ENCODE measurements at regions not wholly inside any gene's neighbourhood (a gene's known extent, or its start where the extent isn't known, plus 50 kb on each side); places are given as distances from the start of the nearest gene placed in this dataset.
A peak's percentile ranks its signal among the peaks of the same experiment; 100 is the strongest.

DNA sequence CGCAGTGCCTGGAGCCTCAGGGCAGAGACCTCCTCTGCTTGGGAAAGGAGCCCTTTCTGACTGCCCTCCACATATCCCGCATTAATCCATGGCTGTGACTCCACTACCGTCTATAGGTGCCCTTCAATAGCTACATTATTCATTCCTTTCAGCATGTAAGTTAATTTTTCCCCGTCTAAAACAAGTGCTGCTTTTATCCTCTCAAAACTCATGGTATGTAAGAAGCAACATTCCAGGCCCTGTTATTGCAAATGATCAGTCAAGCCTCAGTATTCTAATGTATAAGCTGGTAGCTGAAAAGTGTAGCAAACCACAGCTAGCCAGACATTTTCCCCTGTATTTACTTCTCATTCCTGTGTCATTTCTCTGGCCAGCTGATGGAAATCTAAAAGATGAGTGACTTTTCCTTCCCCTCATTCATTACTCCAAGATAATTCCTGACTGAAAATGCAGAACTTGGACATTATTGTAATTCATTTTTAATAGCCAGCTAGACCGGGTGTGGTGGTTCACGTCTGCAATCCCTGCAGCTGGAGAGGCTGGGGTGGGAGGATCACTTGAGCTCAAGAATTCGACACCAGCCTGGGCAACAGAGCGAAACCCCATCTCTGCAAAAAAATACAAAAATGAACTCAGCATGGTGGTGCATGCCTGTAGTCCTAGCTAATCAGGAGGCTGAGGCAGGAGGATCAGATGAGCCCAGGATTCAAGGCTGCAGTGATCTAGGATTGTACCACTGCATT lies 88.5 kb upstream of the SOD1 start:
- no peak overlapping the region for H3K27ac ChIP-seq (ENCODE audit: low read depth, low read length)
- H3K36me3 ChIP-seq (ENCODE audit: insufficient read depth, low read length) = no peaks in the 10 kb centered on the region
- H3K4me1 ChIP-seq (ENCODE audit: control insufficient read depth, insufficient read depth, low read length, unreplicated experiment) = no peaks in the 10 kb centered on the region
- H3K4me3 ChIP-seq (ENCODE audit: low read depth, low read length) = no peak overlapping the region
- peaks cover 5% of the 10 kb centered on the region; the same call in 1 of the 2 replicates for H3K27me3 ChIP-seq (ENCODE audit: insufficient read depth, low read length)
- H3K79me2 ChIP-seq (ENCODE audit: control insufficient read depth, insufficient read depth, low read length, unreplicated experiment) = no peaks in the 10 kb centered on the region
- H2AFZ ChIP-seq (ENCODE audit: low read length, unreplicated experiment) = no peak overlapping the region

DNA sequence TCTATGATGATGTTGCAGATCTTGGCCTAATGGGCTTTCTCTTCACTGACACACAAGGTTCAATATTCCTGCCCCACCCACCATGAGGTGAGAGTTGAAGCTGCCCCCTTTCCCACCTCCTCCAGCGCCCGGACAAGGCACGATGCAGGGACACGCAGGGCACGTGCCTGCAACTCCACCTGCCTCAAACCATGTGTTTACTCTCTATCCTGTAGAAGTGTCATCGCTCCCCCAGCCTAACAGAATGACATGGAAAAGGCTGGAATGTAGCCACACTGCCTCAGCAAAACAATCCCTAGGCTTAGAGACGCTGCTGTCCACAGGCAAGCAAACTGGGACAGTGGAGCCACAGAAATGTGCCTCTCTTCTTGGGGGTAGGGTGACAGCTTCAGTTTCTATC lies 92.9 kb upstream of the SOD1 start:
- no peak overlapping the region for H3K27ac ChIP-seq (ENCODE audit: low read depth, low read length)
- H3K79me2 ChIP-seq (ENCODE audit: control insufficient read depth, insufficient read depth, low read length, unreplicated experiment) = no peaks in the 10 kb centered on the region
- no peak overlapping the region for H2AFZ ChIP-seq (ENCODE audit: low read length, unreplicated experiment)
- peaks cover 3% of the 10 kb centered on the region for H3K4me1 ChIP-seq (ENCODE audit: control insufficient read depth, insufficient read depth, low read length, unreplicated experiment)
- no peaks in the 10 kb centered on the region for H3K36me3 ChIP-seq (ENCODE audit: insufficient read depth, low read length)
- H3K27me3 ChIP-seq (ENCODE audit: insufficient read depth, low read length) = no peaks in the 10 kb centered on the region
- no peak overlapping the region for H3K4me3 ChIP-seq (ENCODE audit: low read depth, low read length)

DNA sequence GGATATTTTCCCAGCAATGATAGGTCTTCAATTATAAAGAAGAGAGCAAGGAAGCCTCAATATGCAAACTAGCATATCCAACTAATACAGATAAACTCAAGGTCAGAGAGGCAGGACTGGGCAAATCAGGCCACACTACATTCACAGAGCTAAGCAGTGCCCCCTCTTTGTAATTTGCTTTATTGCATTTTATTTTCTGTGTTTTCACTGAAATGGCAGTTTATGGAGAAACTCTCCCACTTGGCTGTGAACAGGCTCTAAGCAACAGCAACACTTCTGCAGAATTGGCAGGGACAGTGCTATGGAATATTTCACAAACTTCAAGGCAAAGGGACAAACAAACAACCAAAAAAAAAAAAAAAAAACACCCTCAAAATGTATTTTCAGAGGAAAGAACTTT lies 93.4 kb upstream of the SOD1 start:
- H3K79me2 ChIP-seq (ENCODE audit: control insufficient read depth, insufficient read depth, low read length, unreplicated experiment) = no peaks in the 10 kb centered on the region
- no peaks in the 10 kb centered on the region for H3K36me3 ChIP-seq (ENCODE audit: insufficient read depth, low read length)
- no peak overlapping the region for H3K4me3 ChIP-seq (ENCODE audit: low read depth, low read length)
- no peak overlapping the region for H2AFZ ChIP-seq (ENCODE audit: low read length, unreplicated experiment)
- H3K27ac ChIP-seq (ENCODE audit: low read depth, low read length) = no peak overlapping the region
- peaks cover 3% of the 10 kb centered on the region for H3K4me1 ChIP-seq (ENCODE audit: control insufficient read depth, insufficient read depth, low read length, unreplicated experiment)
- H3K27me3 ChIP-seq (ENCODE audit: insufficient read depth, low read length) = no peaks in the 10 kb centered on the region

DNA sequence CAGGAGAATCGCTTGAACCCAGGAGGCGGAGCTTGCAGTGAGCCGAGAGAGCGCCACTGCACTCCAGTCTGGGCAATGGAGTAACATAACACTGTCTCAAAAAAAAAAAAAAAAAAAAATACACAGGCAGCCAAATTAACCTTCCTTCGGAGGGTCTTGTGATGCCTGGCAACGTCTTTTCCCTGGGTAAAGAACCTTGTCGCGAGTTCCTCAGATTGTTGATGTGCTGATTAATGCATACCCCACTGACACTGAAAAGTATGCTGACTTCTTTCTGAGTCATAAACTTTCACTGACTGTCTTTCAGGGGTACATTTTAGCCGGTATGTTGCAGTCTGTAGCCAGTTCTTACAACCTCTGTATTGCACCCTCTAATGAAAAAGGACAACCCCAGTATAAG lies 95.1 kb upstream of the SOD1 start:
- H2AFZ ChIP-seq (ENCODE audit: low read length, unreplicated experiment) = peak overlapping the region; percentile 46
- no peaks in the 10 kb centered on the region for H3K79me2 ChIP-seq (ENCODE audit: control insufficient read depth, insufficient read depth, low read length, unreplicated experiment)
- H3K27ac ChIP-seq (ENCODE audit: low read depth, low read length) = no peak overlapping the region; the same call in 1 of the 2 replicates
- H3K4me3 ChIP-seq (ENCODE audit: low read depth, low read length) = no peak overlapping the region
- H3K36me3 ChIP-seq (ENCODE audit: insufficient read depth, low read length) = no peaks in the 10 kb centered on the region
- H3K27me3 ChIP-seq (ENCODE audit: insufficient read depth, low read length) = no peaks in the 10 kb centered on the region
- H3K4me1 ChIP-seq (ENCODE audit: control insufficient read depth, insufficient read depth, low read length, unreplicated experiment) = peaks cover 3% of the 10 kb centered on the region

DNA sequence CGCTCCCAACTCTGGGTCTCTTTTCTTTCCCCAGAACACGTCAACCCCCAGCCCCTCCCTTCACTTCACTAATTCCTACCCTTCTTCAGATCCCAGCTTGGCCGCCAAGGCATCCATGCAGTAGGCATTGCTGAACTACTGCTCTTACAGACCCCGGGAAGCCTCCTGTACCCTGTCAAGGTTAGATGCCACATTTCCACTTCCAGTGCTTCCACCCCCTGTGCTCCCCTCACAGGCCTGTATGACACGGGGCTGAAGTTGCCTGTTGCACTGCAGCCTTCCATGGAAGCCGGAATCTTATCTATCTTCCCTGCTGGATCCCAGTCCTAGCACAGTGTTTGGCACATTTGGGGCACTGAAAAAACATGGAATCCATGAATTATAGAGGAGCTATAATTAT lies 99.0 kb upstream of the SOD1 start:
- H3K79me2 ChIP-seq (ENCODE audit: control insufficient read depth, insufficient read depth, low read length, unreplicated experiment) = no peaks in the 10 kb centered on the region
- no peak overlapping the region for H3K27ac ChIP-seq (ENCODE audit: low read depth, low read length)

DNA sequence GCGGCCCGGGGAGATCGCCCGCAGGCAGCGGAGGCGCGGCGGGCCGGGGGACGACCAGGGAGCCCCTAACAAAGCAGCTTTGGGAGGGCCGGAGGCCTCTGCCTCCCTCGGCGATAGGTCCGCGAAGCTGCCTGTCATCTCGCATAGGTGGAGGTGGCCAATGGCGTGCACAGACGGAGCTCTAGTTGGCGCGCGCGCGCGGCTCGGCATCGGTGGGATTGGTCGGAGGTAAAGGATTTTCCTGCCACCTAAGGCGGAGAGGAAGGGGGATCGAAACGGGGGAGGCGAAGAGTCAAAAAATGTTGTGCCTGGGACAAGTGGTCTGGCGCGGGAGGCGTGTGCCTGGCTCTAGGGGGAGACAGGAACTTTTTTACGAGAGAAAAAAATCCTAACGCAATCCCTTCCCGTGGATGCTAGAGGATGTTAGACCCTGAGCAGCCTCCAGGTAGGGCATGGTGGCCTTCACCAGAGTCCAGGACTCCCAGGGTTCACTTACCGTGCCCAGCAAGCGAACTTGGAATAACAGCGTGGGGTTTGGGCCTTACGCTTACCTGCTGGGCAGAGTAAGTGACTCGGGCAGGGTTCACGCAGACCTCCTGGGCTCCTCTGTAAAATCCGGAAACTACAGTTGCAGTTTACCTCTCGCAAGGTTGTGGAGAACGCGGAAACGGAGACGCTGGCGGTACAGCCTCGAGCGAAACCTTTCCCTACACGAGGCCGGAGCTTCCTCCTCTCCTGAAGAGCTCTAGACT lies 99.9 kb upstream of the SOD1 start:
- no peak overlapping the region for H3K27ac ChIP-seq (ENCODE audit: low read depth, low read length)
- peaks cover 4% of the 10 kb centered on the region for H3K4me1 ChIP-seq (ENCODE audit: control insufficient read depth, insufficient read depth, low read length, unreplicated experiment)
- no peaks in the 10 kb centered on the region for H3K79me2 ChIP-seq (ENCODE audit: control insufficient read depth, insufficient read depth, low read length, unreplicated experiment)
- H3K27me3 ChIP-seq (ENCODE audit: insufficient read depth, low read length) = peaks cover 16% of the 10 kb centered on the region; the same call in 1 of the 2 replicates
- peak overlapping the region; percentile 82 for H3K4me3 ChIP-seq (ENCODE audit: low read depth, low read length)
- H3K36me3 ChIP-seq (ENCODE audit: insufficient read depth, low read length) = no peaks in the 10 kb centered on the region
- H2AFZ ChIP-seq (ENCODE audit: low read length, unreplicated experiment) = peak overlapping the region; percentile 91

More for the DNA sequence above, 99.0 kb upstream of the SOD1 start:
- peaks cover 16% of the 10 kb centered on the region; the same call in 1 of the 2 replicates for H3K27me3 ChIP-seq (ENCODE audit: insufficient read depth, low read length)
- no peaks in the 10 kb centered on the region for H3K36me3 ChIP-seq (ENCODE audit: insufficient read depth, low read length)
- H3K4me1 ChIP-seq (ENCODE audit: control insufficient read depth, insufficient read depth, low read length, unreplicated experiment) = peaks cover 3% of the 10 kb centered on the region
- no peak overlapping the region for H2AFZ ChIP-seq (ENCODE audit: low read length, unreplicated experiment)
- H3K4me3 ChIP-seq (ENCODE audit: low read depth, low read length) = no peak overlapping the region

DNA sequence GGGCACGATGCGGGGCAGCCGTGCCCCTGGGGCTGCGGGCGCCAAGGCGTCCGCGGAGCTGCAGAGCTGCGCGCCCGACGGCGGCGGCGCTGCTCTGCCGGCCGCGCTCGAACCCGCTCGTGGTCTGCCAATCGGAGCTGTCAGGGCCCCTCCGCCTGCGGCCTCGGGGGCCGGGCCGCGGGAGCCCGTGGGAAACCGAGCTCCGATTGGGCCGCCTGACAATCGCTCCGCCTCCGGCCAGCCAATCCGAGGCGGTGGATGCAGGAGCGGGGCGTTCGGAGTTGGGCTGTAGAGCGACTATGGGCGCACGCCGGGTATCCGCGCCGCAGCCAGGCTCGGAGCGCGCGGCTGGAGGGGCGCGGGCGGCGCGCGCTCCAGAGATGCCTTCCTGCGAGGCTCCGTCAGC lies 100.5 kb upstream of the SOD1 start:
- Histone ChIP-seq H3K27me3 (ENCODE audit: insufficient read depth, low read length) (peaks cover 16% of the 10 kb centered on the region; the same call in 1 of the 2 replicates), H2AFZ (ENCODE audit: low read length, unreplicated experiment) (peak overlapping the region; percentile 35), H3K4me1 (ENCODE audit: control insufficient read depth, insufficient read depth, low read length, unreplicated experiment) (peaks cover 9% of the 10 kb centered on the region), H3K27ac (ENCODE audit: low read depth, low read length) (no peak overlapping the region), H3K36me3 (ENCODE audit: insufficient read depth, low read length) (no peaks in the 10 kb centered on the region), H3K79me2 (ENCODE audit: control insufficient read depth, insufficient read depth, low read length, unreplicated experiment) (no peaks in the 10 kb centered on the region), H3K4me3 (ENCODE audit: low read depth, low read length) (peak overlapping the region; percentile 82)

DNA sequence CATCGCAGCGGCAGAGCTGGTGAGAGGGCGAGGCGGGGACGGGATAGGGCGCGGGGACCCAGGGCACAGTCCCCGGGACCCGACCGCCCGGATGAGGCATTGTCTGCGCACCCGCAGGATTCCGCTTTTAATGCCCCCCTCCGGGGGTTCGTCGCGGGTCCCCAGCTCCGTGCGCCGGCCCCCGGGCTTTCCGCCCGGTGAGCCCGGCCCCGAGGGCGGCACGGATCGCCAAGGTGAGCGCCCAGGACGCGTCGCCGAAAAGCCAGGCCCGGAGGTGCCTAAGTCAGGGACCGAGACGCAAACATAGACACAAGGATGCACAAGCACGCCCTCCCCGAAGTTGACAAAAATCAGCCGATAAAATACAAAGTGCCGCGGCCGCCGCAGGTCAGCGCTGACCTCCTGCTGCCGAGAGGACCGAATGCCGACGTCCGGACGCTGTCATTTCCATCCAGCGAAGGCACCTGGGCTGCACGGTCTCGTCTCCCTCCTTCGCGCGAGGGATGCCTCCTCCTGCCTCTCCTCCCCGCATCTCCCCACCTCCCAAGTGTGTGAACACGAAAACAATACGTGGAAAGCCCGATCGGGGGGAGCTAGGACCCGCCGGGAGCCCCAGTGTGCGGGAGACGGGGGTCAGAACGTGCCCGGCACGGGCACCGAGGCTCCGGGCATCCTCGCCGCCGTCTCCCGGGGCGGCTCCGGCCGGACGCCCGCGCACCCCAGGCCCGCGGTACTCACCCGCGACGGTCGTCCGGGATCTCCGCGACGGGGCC lies 101.1 kb upstream of the SOD1 start:
- H3K4me1 ChIP-seq (ENCODE audit: control insufficient read depth, insufficient read depth, low read length, unreplicated experiment) = peaks cover 13% of the 10 kb centered on the region
- peaks cover 16% of the 10 kb centered on the region; the same call in 1 of the 2 replicates for H3K27me3 ChIP-seq (ENCODE audit: insufficient read depth, low read length)
- H3K79me2 ChIP-seq (ENCODE audit: control insufficient read depth, insufficient read depth, low read length, unreplicated experiment) = no peaks in the 10 kb centered on the region
- H2AFZ ChIP-seq (ENCODE audit: low read length, unreplicated experiment) = peak overlapping the region; percentile 35
- H3K27ac ChIP-seq (ENCODE audit: low read depth, low read length) = no peak overlapping the region
- no peaks in the 10 kb centered on the region for H3K36me3 ChIP-seq (ENCODE audit: insufficient read depth, low read length)
- peak overlapping the region; percentile 82 for H3K4me3 ChIP-seq (ENCODE audit: low read depth, low read length)

DNA sequence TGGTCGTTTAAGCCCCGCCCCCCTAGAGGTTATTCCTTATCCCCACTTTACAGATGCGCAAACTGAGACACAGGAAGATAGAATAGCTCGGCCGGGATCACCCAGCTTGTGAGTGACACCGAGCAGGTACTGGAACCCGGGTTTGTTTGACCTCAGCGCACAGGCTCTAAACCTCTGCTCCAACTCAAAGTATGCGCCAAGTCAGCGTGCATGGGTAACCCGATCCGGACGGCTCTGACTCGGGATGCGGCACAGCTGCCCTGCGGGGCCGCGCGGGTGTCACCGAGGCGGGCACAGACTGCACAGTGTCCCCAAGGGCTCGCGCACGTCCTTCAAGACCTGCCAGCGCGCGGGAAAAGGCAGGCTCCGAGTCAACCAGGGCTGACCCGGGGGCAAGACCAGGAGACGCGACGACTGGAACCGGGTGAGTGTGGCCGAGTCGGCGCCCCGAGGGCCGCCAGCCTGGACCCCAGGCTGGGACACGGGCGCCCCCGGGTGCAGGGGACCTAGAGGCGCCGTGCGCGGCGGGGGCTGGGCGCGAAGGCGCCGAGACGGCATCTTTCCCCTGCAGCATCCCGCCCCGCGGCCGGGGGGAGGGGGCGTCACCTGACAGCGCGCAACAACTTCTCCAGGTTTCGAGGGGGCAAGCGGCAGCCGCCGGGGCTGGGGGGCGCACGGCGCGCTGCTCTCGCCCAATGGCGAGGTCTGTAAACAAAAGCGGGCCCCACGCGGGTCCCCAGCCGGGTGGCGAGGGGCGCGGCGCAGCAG lies 101.9 kb upstream of the SOD1 start:
- no peaks in the 10 kb centered on the region for H3K36me3 ChIP-seq (ENCODE audit: insufficient read depth, low read length)
- H3K27ac ChIP-seq (ENCODE audit: low read depth, low read length) = no peak overlapping the region
- peaks cover 16% of the 10 kb centered on the region; the same call in 1 of the 2 replicates for H3K27me3 ChIP-seq (ENCODE audit: insufficient read depth, low read length)
- H3K4me3 ChIP-seq (ENCODE audit: low read depth, low read length) = peak overlapping the region; percentile 82
- H3K4me1 ChIP-seq (ENCODE audit: control insufficient read depth, insufficient read depth, low read length, unreplicated experiment) = peaks cover 13% of the 10 kb centered on the region
- no peaks in the 10 kb centered on the region for H3K79me2 ChIP-seq (ENCODE audit: control insufficient read depth, insufficient read depth, low read length, unreplicated experiment)
- peak overlapping the region; percentile 35 for H2AFZ ChIP-seq (ENCODE audit: low read length, unreplicated experiment)

DNA sequence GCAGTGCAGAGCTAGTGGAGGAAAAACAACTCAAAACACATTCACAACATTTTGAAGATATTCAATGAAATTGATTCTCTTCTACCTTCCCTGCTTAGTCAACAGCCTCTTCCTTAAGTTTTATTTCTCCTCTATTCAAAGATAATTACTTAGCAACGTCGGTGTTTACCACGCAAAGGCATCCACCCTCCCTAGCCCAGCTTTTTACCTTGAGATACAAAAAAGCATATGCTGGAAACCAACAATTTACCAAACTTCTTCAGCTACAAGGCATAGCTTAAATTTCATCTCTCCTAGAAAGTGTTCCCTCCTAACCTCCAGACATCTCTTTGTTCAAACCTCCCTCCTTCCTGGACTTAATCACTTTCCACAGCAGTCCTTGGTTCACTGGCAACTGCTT lies 102.8 kb upstream of the SOD1 start:
- no peaks in the 10 kb centered on the region for H3K36me3 ChIP-seq (ENCODE audit: insufficient read depth, low read length)
- H3K4me1 ChIP-seq (ENCODE audit: control insufficient read depth, insufficient read depth, low read length, unreplicated experiment) = peaks cover 13% of the 10 kb centered on the region
- no peak overlapping the region for H3K27ac ChIP-seq (ENCODE audit: low read depth, low read length)
- H3K4me3 ChIP-seq (ENCODE audit: low read depth, low read length) = no peak overlapping the region
- H3K27me3 ChIP-seq (ENCODE audit: insufficient read depth, low read length) = peaks cover 16% of the 10 kb centered on the region; the same call in 1 of the 2 replicates
- no peak overlapping the region for H2AFZ ChIP-seq (ENCODE audit: low read length, unreplicated experiment)
- no peaks in the 10 kb centered on the region for H3K79me2 ChIP-seq (ENCODE audit: control insufficient read depth, insufficient read depth, low read length, unreplicated experiment)

Measured in ACC112 (cell line).